Neural cell (in vitro differentiated cells): ENCODE measurements at regions not wholly inside any gene's neighbourhood (a gene's known extent, or its start where the extent isn't known, plus 50 kb on each side); places are given as distances from the start of the nearest gene placed in this dataset.

Source experiments
- EP300 ChIP-seq: fragments of 450-650 bp; conservative IDR thresholded peaks from 2 replicates; pipeline ENCODE4 v1.6.1; 2014; ENCODE audit warnings: antibody characterized with exemption, mild to moderate bottlenecking, moderate library complexity; ENCODE audit not compliant: poor library complexity, severe bottlenecking
- EZH2 ChIP-seq: fragments of 200-600, 300-800 bp; shearing (Covaris generic), sonication (generic); IDR thresholded peaks from 2 replicates; pipeline ENCODE4 v1.6.1; 2014; ENCODE audit warnings: antibody characterized with exemption, low read length, borderline replicate concordance, mild to moderate bottlenecking; ENCODE audit not compliant: insufficient read depth, poor library complexity, severe bottlenecking
- MXI1 ChIP-seq: fragments of 450-650 bp; conservative IDR thresholded peaks from 2 replicates; pipeline ENCODE4 v1.6.1; 2014; ENCODE audit warnings: antibody characterized with exemption, mild to moderate bottlenecking; ENCODE audit not compliant: poor library complexity, severe bottlenecking
- RAD21 ChIP-seq: fragments of 450-650 bp; conservative IDR thresholded peaks from 2 replicates; pipeline ENCODE4 v1.6.1; 2014; ENCODE audit warnings: antibody characterized with exemption, mild to moderate bottlenecking, moderate library complexity
- SMC3 ChIP-seq: fragments of 450-650 bp; conservative IDR thresholded peaks from 2 replicates; pipeline ENCODE4 v1.6.1; 2014; ENCODE audit warnings: antibody characterized with exemption, mild to moderate bottlenecking, moderate library complexity; ENCODE audit not compliant: poor library complexity
- TAF1 ChIP-seq: IDR thresholded peaks from 2 replicates; pipeline ENCODE4 v1.6.1; 2012; ENCODE audit warnings: low read depth
- TF ChIP-seq, protein P1 (sequence below): fragments of 450-650 bp; IDR thresholded peaks from 2 replicates; pipeline ENCODE4 v1.5.1; 2014; ENCODE audit warnings: antibody characterized with exemption, mild to moderate bottlenecking, moderate library complexity; ENCODE audit not compliant: poor library complexity, severe bottlenecking
- TF ChIP-seq, protein P2 (sequence below): IDR thresholded peaks from 2 replicates; pipeline ENCODE4 v1.6.1; 2012; ENCODE audit warnings: borderline replicate concordance

DNA sequence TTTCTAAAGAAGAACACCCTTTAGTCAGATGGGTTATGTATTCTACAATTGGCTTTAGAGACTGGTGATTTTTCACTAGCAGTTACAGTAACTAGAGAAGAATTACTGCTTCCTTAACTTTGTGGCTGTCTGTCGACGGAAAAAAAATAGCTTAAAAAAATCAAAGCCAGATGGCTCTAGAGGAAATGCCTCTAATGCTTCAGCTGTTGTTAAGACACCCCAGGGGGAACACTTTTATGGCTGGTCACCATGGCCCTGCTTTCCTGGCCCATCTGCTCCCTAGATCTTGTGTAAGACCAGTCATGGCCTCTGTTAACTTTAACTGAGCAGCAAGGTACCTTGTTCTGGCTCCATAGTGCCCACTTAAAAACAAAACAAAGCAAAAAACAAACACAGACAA, 198.6 kb upstream of the PLSCR5 start:
- TF ChIP-seq, protein P1, sequence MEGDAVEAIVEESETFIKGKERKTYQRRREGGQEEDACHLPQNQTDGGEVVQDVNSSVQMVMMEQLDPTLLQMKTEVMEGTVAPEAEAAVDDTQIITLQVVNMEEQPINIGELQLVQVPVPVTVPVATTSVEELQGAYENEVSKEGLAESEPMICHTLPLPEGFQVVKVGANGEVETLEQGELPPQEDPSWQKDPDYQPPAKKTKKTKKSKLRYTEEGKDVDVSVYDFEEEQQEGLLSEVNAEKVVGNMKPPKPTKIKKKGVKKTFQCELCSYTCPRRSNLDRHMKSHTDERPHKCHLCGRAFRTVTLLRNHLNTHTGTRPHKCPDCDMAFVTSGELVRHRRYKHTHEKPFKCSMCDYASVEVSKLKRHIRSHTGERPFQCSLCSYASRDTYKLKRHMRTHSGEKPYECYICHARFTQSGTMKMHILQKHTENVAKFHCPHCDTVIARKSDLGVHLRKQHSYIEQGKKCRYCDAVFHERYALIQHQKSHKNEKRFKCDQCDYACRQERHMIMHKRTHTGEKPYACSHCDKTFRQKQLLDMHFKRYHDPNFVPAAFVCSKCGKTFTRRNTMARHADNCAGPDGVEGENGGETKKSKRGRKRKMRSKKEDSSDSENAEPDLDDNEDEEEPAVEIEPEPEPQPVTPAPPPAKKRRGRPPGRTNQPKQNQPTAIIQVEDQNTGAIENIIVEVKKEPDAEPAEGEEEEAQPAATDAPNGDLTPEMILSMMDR: no peak
- no peak for TF ChIP-seq EP300
- TF ChIP-seq, protein P2, sequence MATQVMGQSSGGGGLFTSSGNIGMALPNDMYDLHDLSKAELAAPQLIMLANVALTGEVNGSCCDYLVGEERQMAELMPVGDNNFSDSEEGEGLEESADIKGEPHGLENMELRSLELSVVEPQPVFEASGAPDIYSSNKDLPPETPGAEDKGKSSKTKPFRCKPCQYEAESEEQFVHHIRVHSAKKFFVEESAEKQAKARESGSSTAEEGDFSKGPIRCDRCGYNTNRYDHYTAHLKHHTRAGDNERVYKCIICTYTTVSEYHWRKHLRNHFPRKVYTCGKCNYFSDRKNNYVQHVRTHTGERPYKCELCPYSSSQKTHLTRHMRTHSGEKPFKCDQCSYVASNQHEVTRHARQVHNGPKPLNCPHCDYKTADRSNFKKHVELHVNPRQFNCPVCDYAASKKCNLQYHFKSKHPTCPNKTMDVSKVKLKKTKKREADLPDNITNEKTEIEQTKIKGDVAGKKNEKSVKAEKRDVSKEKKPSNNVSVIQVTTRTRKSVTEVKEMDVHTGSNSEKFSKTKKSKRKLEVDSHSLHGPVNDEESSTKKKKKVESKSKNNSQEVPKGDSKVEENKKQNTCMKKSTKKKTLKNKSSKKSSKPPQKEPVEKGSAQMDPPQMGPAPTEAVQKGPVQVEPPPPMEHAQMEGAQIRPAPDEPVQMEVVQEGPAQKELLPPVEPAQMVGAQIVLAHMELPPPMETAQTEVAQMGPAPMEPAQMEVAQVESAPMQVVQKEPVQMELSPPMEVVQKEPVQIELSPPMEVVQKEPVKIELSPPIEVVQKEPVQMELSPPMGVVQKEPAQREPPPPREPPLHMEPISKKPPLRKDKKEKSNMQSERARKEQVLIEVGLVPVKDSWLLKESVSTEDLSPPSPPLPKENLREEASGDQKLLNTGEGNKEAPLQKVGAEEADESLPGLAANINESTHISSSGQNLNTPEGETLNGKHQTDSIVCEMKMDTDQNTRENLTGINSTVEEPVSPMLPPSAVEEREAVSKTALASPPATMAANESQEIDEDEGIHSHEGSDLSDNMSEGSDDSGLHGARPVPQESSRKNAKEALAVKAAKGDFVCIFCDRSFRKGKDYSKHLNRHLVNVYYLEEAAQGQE: no peak
- TF ChIP-seq MXI1: no peak
- TF ChIP-seq TAF1: no peak
- TF ChIP-seq SMC3: no peak
- TF ChIP-seq EZH2: no peak
- no peak for TF ChIP-seq RAD21
